ENCODE measurements at regions not wholly inside any gene's neighbourhood (a gene's known extent, or its start where the extent isn't known, plus 50 kb on each side); places are given as distances from the start of the nearest gene placed in this dataset.

GRCh38 chr1:82625537-82625936 lies 824.8 kb downstream of the ADGRL2 start:
- no peak overlapping the region for H3K4me3 ChIP-seq (ENCODE audit: low read length)
- TF ChIP-seq CTCF (conservative IDR thresholded peaks at IDR 0.05; ENCODE audit: low read length): no peak
- DNase-seq (ENCODE audit: low read depth): no peak

- TF ChIP-seq CTCF (conservative IDR thresholded peaks at IDR 0.05; ENCODE audit: low read length): no peak
- no peak overlapping the region for H3K4me3 ChIP-seq (ENCODE audit: low read length)
- no peak for DNase-seq (ENCODE audit: low read depth)
These were observed 820.3 kb downstream of the ADGRL2 start for GRCh38 chr1:82621076-82621475.

- no peak for DNase-seq (ENCODE audit: low read depth)
- H3K4me3 ChIP-seq (ENCODE audit: low read length): no peak overlapping the region
- TF ChIP-seq CTCF (conservative IDR thresholded peaks at IDR 0.05; ENCODE audit: low read length): no peak
These were observed 813.4 kb downstream of the ADGRL2 start for GRCh38 chr1:82614090-82614489.

DNA sequence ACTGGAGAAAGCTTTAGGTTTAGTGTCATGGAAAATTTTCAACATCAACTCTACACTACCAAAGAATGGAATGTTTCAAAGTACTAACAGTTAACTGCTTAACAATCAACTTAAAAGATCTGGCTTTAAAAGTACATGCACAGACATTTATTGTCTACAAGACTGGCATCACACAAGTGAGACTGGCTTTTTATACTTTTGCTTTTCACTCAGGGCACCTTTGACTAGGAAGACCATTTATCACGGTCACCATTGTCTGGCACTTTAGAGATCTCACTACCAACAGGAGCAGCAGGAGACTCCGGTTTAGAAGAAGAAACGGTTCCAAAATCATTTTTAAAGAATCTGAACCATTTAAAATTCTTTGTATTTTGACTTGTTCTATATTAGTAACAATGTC lies 812.3 kb downstream of the ADGRL2 start:
- H3K4me3 ChIP-seq (ENCODE audit: low read length): no peak overlapping the region
- no peak for DNase-seq (ENCODE audit: low read depth)
- TF ChIP-seq CTCF (conservative IDR thresholded peaks at IDR 0.05; ENCODE audit: low read length): no peak

DNA sequence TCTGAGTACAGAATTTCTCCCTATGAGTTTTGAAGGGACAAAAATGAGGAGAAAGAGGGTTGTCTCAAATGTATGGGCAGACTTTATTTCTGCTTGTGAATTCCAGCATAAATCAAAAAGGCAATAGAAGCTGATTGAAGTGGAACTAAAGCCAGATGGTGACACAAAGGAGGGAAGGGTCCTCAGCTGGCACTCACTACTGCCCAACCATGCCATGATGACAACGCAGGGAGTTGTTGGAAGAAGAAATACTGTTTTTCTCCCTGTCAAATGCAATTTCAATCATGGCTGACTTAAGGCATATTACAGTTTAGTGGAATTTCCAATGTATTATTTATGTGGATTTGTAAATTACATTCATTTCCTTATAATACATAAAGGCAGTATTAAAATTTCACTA lies 805.8 kb downstream of the ADGRL2 start:
- TF ChIP-seq CTCF (conservative IDR thresholded peaks at IDR 0.05; ENCODE audit: low read length): no peak
- no peak overlapping the region for H3K4me3 ChIP-seq (ENCODE audit: low read length)
- DNase-seq (ENCODE audit: low read depth): no peak

DNA sequence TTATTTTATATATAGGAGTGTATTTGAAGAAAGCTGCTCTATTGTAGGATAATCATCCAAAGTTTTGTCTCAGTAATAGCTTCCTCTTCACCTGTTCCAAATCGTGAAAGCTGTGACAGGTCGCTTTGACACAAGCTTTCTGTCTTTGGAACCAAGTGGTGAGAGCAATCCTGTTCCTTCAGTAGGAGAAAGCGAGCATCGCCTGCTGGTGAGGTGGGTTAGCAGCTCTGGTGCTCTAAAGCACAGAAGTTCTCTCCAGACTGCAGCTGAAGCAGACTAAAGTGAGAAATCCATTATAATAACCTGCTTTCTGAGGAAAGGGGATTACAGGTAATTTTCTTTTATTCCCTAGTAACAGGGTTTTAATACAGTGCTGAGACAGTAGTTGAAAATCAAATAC lies 803.8 kb downstream of the ADGRL2 start:
- H3K4me3 ChIP-seq (ENCODE audit: low read length): no peak overlapping the region
- no peak for TF ChIP-seq CTCF (conservative IDR thresholded peaks at IDR 0.05; ENCODE audit: low read length)
- no peak for DNase-seq (ENCODE audit: low read depth)

DNA sequence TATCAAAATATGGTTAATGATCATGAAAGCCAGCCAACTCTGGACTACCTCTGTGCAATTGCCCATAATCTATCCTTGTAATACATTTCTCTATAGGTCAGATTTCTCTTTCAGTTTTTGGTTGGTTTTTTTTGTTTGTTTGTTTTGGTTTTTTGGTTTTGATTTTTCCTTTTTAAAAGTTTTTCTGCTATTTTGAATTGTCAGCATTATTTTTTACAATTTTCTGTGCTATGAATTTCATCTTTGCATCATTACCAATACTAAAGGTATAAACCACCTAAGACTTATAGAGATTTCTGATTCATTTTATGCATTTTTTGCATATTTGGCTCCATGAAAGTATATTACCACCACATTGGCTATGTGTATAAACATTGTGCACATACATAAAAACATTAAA lies 799.6 kb downstream of the ADGRL2 start:
- DNase-seq (ENCODE audit: low read depth): no peak
- no peak overlapping the region for H3K4me3 ChIP-seq (ENCODE audit: low read length)
- no peak for TF ChIP-seq CTCF (conservative IDR thresholded peaks at IDR 0.05; ENCODE audit: low read length)
